Adrenal gland (tissue), 5 donors: ENCODE measurements at regions not wholly inside any gene's neighbourhood (a gene's known extent, or its start where the extent isn't known, plus 50 kb on each side); places are given as distances from the start of the nearest gene placed in this dataset.
"Not testable (repeated sequence)": the region's sequence is repeated elsewhere in the genome, so short reads cannot be mapped to it uniquely, and the experiment has no call there.

Experiments used
- CTCF ChIP-seq, 6 experiments: fragments of 450-650 bp in 4 of 6; fragments of 200-600 bp in 2 of 6; sonication (generic) in 1 of 6; IDR thresholded peaks; 1 replicate in 5 of 6; 2 replicates in 1 of 6; pipeline versions ENCODE4 v1.5.1 to v1.8.0; 2016 to 2021; ENCODE audit warnings: antibody characterized with exemption in 6 of 6, mild to moderate bottlenecking in 2 of 6, moderate library complexity in 1 of 6
- POLR2A ChIP-seq, 2 donors: fragments of 450-650 bp; IDR thresholded peaks; one replicate each; pipeline ENCODE4 v1.6.1; 2017; ENCODE audit warnings: antibody characterized with exemption in 2 of 2, mild to moderate bottlenecking in 2 of 2, moderate library complexity in 1 of 2
- donor health status: DM: no; HTN: no; CAD: no.

GRCh38 chr15:20285696-20286300 is 255.8 kb downstream of the GOLGA6L6 start:
- TF ChIP-seq CTCF, POLR2A (IDR thresholded peaks at IDR 0.05): not testable (repeated sequence)
